Inflammatory macrophage treated with lipopolysaccharide for 1 hour (primary cell): ENCODE measurements at regions not wholly inside any gene's neighbourhood (a gene's known extent, or its start where the extent isn't known, plus 50 kb on each side); places are given as distances from the start of the nearest gene placed in this dataset.
A peak's percentile ranks its signal among the peaks of the same experiment; 100 is the strongest.
"Not testable (repeated sequence)": the region's sequence is repeated elsewhere in the genome, so short reads cannot be mapped to it uniquely, and the experiment has no call there.

Source experiments
- DNase-seq, 2 donors: peaks; one replicate each; pipeline ENCODE4 v3.0.0-alpha.2; 2020 to 2022

DNA sequence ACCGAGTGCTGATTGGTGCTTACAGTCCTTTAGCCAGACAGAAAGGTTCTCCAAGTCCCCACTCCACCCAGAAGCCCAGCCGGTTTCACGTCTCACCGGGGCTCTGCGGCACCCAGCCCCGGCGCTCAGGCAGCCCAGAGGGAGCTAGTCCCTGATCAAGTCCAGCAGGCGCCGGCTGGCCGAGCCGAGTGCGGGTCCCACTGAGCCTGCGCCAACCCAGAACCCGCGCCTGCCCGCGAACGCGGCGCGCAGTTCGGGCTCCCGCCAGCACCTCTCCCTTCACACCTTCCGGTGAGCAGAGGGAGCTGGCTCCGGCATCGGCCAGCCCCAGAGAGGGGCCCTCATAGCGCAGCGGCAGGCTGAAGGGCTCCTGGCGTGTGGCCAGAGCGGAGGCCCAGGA lies 481.6 kb upstream of the CHD1 start:
- DNase-seq, result not testable (repeated sequence)

DNA sequence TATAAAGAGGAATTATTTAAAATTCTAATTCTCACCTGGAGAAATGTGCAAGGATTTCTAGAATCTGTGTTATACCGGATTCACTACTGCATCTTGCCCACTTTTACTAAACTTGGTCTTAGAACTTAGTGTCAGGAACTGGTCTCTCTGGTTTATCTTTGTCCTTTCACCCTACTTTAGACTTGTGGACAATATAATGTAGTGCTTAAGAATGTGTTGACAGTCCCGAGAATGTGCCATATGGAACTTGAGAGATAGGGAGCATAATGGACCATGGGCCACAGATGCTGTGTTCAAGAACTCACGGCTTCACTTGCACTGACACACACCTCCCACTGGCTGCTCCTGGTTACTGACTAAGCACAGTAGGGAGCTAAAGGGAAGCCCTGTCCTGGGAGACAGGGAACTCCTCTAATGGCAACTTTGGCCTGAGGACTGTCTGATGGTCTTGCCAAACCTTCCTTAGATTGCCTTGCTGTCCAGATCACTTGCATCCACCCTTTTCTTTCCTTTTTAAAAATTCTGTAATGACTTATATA lies 476.0 kb upstream of the CHD1 start:
- not testable (repeated sequence) for DNase-seq

DNA sequence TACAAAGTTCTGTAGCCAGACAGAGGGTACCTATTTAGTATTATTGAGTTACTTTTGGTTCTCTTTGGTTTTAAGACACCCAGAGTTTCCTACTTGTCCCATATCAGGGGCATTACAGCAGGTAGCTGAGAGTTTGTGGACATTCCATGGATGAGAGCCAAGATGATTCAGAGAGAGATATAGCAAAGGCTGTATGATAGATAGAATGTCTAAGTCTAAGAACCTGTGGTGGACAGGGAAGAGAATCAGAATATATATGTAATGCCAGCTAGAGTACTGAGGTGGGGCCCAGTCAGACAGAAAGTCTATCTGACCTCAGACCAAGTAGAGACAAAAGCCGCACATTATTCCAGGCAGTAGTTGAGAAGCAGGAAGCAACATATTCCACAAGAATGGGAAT lies 471.8 kb upstream of the CHD1 start:
- not testable (repeated sequence) for DNase-seq

DNA sequence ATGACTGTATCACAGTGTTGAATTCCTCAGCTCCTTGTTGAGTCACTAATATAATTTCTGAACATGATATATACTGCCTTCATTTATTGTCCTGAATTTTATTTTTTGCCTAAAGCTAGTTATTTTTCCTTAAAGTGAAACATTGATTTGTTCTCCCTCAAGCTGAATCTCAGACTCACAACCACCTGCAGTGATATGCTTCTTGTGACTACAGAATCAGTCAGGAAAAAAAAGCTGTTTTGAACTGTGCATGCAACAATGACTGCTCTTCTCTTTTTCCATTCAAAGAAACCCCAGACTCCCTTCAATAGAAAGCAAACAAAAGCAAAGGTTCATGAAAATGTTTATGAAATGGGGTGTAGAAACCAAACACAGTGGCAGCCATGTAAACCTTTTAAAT lies 470.2 kb upstream of the CHD1 start:
- no peak for DNase-seq

DNA sequence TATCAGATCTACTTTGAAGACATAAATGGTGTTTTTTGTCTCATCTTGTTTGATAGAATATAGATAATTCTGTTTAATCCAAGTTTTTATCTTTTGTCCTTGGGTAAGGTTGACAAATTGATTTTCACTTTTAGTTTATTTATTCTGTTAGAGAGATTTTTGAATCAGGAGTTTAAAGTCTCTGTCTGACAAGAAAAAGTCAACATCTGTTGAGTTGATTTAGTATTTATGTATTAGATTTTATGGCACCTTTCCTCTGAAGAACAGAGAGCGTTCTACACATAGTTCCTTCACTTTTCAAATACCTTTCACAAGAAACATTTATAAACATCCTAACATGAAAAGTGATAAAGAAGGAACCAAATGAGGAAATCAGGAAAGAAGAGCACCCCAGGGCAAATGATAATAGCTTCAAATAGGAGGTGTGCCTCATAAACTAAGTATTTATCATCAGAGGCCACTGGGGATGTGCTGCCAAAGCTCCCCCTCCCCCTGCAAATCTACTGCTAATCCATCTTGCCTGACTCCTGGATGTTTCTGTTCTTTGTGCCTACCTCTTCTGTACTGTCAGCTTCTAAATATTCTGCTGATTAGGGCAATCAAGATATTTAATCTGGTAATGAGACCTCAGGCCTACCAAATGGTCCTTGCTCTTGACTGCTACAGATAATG lies 457.7 kb upstream of the CHD1 start:
- no peak for DNase-seq

DNA sequence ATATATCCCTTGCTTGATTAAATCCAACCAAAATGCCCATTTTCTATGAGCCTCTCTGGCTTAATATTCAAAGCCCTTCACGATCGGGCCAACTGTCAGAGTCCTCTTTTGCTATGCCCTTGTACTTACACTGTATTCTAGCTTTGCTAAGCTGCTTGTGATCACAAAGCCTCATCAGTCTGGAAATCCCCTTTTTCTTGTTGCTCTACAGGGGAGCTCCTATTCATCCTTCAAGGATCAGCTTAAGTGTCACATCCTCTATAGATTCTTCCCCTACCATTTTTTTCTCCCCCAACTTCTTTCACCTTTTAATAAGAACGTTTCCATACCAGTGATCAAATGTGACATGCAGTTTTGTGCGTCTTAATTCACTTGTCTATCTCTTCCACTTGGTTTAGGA lies 450.4 kb upstream of the CHD1 start:
- no peak for DNase-seq

DNA sequence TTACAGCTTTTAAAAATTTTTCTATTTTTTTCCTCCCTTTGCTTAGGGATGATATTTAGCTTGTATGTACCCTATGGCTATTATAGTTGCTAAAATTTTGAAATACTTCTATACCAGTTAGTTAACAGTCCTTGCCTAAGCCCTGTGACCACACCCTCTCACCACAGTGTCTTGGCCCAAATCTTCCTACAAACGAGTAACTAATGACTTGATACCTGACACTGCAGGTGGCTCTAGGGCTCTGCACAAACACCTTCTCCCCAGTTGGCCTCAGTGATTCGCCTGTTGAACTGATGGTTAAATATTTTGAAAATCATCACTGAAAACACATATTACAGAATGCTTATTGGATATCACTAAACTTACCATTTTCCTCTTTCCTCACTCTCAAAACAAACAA lies 449.6 kb upstream of the CHD1 start:
- no peak for DNase-seq

DNA sequence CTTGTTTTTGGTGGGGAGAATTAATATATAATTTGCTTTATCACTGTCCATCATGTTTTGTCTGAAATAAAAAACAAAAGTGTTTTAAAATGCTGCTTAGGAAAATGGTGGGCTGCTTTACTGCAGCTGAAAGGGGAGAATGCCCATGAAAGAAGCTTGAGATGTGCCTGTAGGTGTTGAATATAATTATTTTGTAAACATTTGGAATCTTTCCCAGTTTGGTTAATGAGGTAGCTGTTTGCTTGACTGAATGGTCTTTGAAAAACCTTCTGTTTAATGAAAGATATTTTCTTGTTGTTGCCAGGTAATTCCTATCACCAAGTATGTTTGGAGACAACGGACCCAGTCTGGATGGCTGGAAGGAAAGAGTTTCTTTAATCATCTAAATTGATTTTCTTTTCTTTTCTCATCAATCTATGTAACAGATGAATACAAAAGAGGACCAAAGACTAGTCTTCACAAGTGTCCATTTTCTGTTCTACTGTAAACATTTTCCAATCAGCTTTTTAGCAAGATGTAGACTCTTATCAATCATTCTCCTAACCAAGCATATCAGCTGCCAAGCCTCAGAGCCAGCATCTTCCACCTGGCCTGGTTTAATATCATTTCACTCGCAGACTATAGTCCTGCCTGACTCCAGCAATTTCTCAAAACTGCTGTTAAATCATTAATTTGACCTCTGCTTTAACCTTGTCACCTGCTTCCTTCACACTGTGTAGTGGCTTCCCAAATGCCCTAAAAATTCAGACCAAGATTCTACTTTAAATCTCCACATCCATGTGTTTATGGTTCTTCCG lies 441.2 kb upstream of the CHD1 start:
- no peak for DNase-seq

DNA sequence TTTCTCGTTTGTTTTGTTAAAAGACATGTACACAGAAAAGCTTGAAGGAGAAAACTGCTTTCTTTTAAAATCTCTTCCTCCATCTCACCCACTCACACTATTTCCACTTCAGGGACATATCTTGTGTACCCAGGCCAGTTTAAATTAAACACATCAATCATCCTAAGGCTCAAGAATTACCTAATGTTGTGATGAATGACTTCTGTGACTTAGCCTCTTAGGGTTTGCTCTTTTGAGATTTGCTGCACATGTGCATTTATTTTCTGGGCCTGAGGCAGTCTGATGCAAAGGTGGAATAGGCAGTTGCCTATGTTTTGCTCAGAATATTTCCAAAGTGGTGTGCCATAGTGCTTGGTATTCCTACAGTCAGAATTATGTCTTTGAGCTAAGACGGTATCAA lies 439.9 kb upstream of the CHD1 start:
- DNase-seq, result no peak

DNA sequence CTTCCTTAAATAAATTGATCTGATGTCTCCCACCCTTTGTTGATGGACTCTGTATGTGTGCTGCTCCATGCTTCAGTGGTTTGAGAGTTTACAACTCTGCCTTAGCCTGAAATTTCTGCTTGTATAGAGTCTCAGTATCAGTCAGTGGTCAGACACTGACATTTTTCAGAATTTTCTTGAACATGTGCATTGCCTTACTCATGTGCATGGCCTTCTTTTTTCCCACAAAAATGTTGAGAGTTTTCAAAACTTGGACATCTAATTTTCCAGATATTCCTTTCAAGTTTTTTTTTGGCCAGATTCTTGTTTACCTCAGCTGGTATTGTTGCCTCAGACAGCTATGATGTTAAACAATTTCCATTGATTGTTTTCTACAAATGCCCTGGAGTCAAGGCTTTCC lies 427.1 kb upstream of the CHD1 start:
- no peak for DNase-seq

DNA sequence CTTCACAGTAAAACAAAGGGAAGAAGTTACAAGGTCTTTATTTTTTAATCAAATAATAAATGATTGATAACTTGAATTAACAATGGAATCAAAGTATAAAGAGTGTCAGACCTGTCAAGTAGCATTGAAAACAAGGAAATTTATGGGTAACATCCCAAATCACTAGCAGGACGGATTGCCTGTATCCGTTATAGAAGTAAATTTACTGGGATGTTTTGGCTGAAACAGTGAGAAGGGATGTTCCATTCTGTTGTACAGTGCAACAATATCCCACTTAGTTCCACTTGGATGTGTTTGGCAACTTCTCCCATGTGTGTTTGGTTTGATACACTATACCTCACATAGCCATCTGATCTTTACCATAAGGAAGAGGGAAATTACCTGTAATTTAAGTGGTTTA lies 421.0 kb upstream of the CHD1 start:
- DNase-seq, result no peak

DNA sequence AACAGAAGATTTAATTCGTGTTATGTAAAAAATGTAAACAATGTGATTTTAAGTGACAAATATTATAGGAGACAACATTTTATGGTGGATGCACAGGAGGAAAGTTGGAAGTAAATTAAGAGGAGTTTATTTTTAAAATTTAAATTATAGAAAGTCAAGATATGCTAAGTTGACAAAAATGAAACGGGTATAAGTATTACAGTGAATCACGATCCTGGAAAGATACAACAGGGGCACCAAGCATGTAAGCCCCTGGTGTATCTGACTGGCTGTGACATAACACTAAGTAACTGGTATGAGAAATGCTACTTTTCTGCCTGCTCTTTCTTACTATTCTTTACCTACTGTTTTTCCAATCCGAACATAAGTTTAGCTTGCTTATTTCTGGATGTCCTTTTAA lies 419.8 kb upstream of the CHD1 start:
- DNase-seq, result no peak

DNA sequence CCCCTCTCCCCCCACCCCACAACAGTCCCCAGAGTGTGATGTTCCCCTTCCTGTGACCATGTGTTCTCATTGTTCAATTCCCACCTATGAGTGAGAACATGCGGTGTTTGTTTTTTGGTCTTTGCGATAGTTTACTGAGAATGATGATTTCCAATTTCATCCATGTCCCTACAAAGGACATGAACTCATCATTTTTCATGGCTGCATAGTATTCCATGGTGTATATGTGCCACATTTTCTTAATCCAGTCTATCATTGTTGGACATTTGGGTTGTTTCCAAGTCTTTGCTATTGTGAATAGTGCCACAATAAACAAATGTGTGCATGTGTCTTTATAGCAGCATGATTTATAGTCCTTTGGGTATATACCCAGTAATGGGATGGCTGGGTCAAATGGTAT lies 411.0 kb upstream of the CHD1 start:
- not testable (repeated sequence) for DNase-seq

DNA sequence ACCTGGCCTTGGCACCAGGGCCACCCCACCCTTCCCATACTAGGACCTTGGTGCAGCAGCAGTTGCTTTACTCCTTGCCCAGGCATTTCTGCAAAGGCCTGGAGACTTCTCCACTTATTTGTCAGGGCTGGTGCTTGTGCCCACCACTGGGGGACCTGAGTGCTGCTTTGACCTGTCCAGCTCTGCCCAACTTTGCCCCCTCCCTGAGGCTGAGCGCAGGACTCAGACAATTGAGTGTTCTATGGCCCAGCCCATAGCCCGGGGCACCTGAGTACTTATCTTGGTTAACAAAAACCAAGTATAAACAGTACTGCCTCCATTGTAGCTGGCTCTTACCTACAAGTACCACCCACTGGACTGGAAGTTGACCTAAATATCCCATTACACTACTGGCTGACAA lies 406.1 kb upstream of the CHD1 start:
- no peak for DNase-seq

DNA sequence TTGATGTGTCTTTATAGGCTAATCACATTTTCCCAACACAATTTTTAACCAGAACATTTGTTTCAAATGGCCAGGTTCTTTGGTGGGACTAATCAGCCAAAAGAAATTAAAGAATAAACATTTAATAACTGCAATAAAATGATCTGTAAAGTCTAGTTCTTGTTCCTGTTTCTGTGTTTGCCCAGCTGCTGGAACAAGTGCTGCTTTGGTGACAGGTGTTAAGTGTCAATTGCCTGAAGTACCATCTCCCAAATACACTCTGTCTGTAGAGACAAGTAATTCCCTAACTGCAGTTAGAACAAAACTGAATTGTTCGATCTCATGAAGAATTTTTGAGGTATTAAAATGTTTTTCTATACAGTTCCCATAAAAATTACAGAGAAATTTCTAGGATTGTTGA lies 402.3 kb upstream of the CHD1 start:
- DNase-seq, result no peak

DNA sequence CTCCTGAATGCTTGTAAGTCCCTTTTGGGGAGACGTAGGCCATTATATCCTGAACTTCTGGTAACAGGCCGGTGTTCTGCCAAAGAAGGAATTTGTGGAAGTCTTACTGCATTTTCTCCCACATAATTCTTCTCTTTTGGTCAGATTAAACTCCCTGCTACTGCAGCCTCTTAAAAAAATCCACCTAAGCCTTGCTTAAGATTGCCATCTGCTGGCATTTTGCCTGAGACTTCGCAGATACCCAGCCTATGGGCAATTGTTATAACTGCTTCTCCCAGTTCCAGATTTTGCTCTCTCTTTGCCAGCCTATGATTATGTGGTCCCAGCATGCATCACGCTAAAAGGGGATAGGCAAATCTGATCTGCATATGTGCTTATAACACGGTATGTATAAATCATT lies 391.6 kb upstream of the CHD1 start:
- DNase-seq, result peak; percentile 14 to 52

DNA sequence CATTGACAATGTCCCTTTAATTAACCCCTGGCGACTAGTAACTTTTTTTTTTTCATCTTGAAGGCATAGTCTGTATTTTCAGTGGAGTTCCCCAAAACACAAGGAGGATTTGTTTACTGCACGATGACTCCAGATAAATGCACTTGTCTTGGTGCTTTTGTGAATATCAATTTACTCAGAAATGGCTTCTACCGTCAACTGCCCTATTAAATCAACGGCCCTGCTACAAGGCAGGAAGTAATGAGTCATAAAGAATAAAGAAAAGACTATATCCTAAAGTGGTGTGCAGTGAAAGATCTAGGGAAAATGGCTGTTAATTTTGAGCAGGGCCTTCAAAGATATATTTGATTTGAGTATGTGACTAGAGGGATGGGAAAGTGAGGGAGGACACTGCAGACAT lies 388.3 kb upstream of the CHD1 start:
- no peak for DNase-seq

DNA sequence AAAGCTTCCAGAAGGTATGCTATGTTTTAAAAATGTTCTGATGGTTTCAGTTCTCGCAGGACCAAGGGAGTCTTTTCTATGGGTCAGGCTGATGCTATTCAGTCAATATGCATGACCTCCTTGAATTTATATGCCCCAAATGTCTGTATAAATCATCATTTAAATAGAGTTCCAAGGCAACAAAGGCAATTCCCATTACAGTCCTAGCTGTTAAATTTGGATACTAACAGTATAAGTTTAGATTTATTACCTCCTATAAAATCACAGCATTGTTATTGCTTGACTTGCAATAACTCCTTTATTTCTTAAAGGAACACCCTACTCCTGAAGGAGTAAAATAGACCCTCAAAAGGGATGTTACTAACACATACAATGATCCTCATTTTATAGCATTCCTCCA lies 387.7 kb upstream of the CHD1 start:
- DNase-seq, result no peak

DNA sequence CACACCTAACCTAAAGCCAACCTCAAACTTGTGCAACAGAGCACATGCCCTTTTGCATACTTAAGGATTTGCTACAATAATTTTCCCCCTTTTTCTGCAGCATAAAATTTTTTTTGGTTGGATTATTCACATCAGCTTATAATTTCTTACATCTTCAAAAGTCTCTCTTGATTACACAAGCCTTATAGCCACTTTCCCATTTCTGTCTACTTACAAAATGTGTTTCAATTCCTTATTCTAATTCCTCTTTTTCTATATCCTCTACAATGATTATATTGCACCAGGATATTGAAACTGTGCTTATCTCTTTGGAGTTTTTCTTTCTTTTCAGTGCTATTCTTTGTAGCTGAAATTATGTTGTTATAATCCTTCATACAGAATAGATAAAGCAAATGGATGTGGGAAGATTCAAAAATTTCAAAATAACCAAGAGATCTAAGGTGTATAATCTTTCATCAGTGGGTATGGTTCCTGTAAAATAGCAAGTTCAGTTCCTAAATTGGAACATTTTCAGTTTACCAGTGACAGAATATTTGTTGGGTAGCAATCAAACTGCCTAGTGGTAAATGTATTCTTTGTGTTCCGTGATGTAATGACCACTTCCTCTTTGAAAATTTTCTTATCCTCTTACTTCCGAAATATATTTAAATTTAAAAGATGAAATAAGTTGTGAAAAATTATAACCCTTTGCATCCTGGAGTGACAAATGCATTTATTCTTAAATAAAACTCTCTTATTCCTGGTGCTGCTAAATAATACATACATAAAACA lies 386.8 kb upstream of the CHD1 start:
- peak; percentile 69 to 73 for DNase-seq

DNA sequence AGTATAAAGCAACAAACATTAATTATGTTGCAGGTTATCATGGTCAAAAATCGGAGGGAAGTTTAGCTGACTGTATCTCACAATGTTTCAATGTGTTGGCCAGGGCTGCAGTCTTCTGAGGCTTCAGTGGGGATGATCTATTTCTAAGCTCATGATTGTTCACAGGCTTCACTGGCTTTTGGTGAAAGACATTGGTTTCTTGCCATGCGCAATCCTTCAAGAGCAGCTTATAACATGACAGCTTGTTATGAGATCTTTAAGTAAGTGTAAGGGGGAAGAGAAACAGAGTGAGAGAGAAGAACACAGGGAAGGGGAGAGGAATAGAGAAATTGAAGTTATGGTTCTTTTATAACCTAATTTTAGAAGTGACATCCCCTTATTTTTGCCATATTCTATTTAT lies 385.9 kb upstream of the CHD1 start:
- no peak for DNase-seq

DNA sequence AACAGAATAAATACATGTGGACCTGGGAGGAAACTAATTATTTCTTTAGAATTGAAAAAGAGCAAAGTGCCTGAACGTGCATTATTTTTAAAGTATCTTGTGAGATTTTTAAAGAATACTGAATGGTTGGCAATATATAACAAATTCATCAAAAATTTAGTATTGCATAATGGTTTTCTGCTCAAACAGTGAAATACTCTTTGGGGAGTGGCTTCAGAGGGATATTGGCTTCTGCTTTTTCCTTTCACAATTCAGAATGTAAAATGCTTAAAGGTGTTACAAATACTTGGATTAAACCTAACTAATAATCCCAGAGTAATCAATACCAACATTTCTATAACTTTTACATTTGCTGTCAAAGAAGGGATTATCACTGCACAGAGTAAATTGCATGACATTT lies 379.3 kb upstream of the CHD1 start:
- DNase-seq, result peak; percentile 31 to 54

DNA sequence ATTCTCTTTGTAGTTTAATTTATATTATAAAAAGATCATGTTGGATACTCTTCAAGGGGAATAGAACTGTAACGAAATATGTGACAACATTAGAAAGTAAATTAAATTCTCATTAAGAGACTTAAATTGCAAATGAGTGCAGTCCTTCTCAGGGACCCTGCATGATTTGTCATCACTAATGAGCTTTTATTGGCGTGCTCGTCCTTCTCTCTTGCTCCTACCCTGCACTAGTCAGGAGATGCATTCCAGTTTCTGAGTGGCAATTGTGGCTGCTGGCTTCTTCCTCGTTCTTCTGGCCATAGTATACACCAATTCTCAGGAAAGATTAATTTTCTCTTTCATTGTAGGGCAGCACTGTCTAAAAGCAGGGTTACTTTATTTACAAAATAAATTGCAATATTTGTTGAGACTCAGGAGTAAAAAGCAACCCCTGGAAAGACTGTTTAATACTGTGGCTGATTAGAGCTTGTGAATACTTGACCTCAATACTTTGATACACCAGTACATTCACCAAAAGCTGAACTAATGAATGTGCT lies 376.3 kb upstream of the CHD1 start:
- DNase-seq, result no peak

DNA sequence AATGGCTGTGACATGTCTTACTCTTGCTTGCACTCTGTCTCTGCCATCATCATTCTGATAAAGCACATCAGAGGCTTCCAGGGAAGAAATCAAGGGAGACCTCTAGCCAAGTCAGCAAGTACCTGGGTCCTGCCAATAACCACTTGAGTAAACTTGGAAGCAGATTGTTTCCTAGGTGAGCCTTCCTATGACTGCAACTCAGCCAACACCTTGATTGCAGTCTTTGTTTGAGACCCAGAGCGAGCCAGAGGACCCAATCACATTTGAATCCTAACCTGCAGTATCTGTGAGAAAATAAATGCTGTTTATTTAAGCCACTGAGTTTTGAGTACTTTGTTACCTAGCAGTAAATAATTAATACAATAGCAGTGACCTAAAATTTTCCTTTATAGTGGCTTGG lies 356.8 kb upstream of the CHD1 start:
- DNase-seq, result no peak
